ENCODE measurements at regions not wholly inside any gene's neighbourhood (a gene's known extent, or its start where the extent isn't known, plus 50 kb on each side); places are given as distances from the start of the nearest gene placed in this dataset.

GRCh38 chr2:43057026-43057741, 169.2 kb downstream of the ZFP36L2 start:
- H3K9me3 Mint-ChIP-seq, result peaks cover 15% of the 10 kb centered on the region
- H3K27ac Mint-ChIP-seq, result peak overlapping the region; percentile 6
- no peak for DNase-seq
- peaks cover 49% of the 10 kb centered on the region for H3K4me1 Mint-ChIP-seq
- no peaks in the 10 kb centered on the region for H3K27me3 Mint-ChIP-seq (ENCODE audit: low read depth, poor library complexity)
- no peak for TF ChIP-seq CTCF (IDR thresholded peaks at IDR 0.05)
- peaks cover 12% of the 10 kb centered on the region for H3K36me3 Mint-ChIP-seq (ENCODE audit: low read depth)
- no peak overlapping the region for H3K4me3 Mint-ChIP-seq

DNA sequence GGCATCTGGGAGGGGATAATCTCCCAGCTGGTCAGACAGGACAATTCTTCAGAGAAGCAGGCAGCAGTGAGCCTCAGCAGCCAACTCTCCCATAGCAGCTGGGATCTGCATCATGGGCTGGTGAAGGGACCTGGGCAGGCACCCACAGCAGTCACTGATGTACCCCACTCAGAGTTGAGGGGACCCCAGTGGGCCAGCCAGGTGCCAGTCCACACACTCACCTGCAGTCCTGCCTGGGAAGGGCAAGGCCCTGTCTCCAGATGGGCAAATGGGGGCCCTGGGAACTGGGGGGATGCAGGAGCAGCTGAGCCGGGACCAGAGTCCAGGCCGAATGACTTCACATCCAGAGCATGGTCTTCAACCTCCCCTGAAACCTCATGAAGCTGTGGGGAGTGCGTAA, 170.4 kb downstream of the ZFP36L2 start:
- Mint-ChIP-seq H3K27me3 (ENCODE audit: low read depth, poor library complexity) (peaks cover 3% of the 10 kb centered on the region), H3K4me1 (peaks cover 60% of the 10 kb centered on the region), H3K27ac (no peak overlapping the region), H3K4me3 (no peak overlapping the region), H3K9me3 (peaks cover 3% of the 10 kb centered on the region), H3K36me3 (ENCODE audit: low read depth) (peaks cover 3% of the 10 kb centered on the region)
- no peak for TF ChIP-seq CTCF (IDR thresholded peaks at IDR 0.05)
- no peak for DNase-seq

DNA sequence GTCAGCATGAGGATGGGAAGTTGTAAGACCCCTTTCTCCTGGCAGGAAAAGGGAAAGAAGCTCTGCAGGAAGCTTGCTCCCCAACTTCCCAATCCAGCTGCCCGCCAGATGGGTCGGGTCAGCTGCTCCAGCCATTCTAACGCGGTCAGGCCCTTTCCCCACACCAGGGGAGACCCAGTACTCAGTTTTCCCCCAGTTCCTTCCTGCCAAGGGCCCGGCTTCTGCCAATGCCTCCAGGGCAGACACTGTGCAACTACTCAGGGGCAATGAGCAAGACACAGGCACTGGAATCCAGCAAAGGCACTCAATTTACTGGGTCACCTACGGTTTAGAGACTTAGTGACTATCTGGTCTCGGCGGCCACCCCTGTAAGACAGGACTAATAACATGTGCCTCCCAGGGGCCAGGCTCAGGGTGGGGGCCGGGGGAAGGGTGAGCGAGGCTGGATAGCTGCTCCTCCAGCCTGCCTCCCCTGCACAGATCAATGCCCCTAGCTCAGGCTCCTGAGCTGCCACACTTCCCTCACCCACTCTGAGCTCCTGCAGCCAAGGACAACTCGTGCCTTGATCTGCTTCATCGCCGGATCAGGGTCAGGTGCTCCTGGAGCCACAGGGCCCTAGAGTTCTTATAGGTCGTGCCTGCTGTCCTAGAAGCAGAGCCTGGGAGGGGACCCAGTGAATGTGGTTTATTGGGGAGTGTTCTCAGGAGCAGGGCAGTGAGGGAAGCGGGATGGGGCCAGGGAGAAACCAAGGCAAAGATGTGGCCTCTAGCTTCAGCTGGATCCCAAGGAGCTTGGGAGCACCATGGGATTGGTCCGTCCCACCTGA, 171.1 kb downstream of the ZFP36L2 start:
- DNase-seq, result no peak
- H3K9me3 Mint-ChIP-seq, result no peaks in the 10 kb centered on the region
- H3K27me3 Mint-ChIP-seq (ENCODE audit: low read depth, poor library complexity), result peaks cover 6% of the 10 kb centered on the region
- H3K4me1 Mint-ChIP-seq, result peaks cover 67% of the 10 kb centered on the region
- no peak overlapping the region for H3K4me3 Mint-ChIP-seq
- H3K36me3 Mint-ChIP-seq (ENCODE audit: low read depth), result no peaks in the 10 kb centered on the region
- no peak for TF ChIP-seq CTCF (IDR thresholded peaks at IDR 0.05)
- no peak overlapping the region for H3K27ac Mint-ChIP-seq

DNA sequence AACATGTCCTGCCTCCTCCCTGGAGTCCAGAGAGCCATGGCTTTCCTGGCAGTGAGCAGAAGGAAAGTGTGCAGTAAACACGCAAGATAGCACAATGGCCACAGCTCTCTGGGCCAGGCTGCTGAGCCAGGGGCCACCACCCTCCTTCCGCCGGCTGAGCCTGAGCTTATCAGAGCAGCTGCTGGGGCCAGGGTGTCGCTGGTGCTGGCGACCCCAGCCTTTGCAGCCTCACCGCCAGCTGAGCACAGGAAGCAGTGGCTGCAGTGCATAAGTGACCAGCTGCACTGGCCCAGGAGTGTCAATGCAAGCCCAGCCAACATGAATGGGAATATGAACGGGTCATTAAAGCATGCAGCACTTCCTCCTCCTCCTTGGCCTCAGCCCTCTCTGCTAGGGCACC, 172.0 kb downstream of the ZFP36L2 start:
- H3K27me3 Mint-ChIP-seq (ENCODE audit: low read depth, poor library complexity), result peaks cover 6% of the 10 kb centered on the region
- DNase-seq, result no peak
- no peaks in the 10 kb centered on the region for H3K9me3 Mint-ChIP-seq
- no peak for TF ChIP-seq CTCF (IDR thresholded peaks at IDR 0.05)
- peaks cover 71% of the 10 kb centered on the region for H3K4me1 Mint-ChIP-seq
- no peak overlapping the region for H3K27ac Mint-ChIP-seq
- no peak overlapping the region for H3K4me3 Mint-ChIP-seq
- no peaks in the 10 kb centered on the region for H3K36me3 Mint-ChIP-seq (ENCODE audit: low read depth)

GRCh38 chr2:43052944-43053306, 173.5 kb downstream of the ZFP36L2 start:
- Mint-ChIP-seq H3K4me3 (no peak overlapping the region), H3K4me1 (peaks cover 65% of the 10 kb centered on the region), H3K36me3 (ENCODE audit: low read depth) (no peaks in the 10 kb centered on the region), H3K27me3 (ENCODE audit: low read depth, poor library complexity) (peaks cover 7% of the 10 kb centered on the region), H3K9me3 (no peaks in the 10 kb centered on the region), H3K27ac (no peak overlapping the region)
- no peak for TF ChIP-seq CTCF (IDR thresholded peaks at IDR 0.05)
- no peak for DNase-seq

All from nephron progenitor cell (in vitro differentiated cells).